ENCODE measurements at regions not wholly inside any gene's neighbourhood (a gene's known extent, or its start where the extent isn't known, plus 50 kb on each side); places are given as distances from the start of the nearest gene placed in this dataset.
"Not testable (repeated sequence)": the region's sequence is repeated elsewhere in the genome, so short reads cannot be mapped to it uniquely, and the experiment has no call there.

DNA sequence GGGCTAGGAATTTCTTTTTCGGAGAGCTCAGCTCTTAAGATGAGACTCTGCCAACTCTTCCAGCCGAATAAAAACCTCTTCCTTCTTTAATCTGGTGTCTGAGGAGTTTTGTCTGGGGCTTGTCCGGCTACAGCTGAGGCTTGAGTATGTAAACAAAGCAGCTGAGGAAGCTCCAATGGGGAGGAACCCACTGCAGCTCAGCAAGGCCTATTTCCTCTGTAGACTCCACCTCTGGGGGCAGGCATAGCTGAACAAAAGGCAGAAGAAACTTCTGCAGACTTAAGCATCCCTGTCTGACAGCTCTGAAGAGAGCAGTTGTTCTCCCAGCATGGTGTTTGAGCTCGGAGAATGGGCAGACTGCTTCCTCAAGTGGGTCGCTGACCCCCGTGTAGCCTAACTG lies 838.7 kb downstream of the CCDC85A start:
- TF ChIP-seq, protein P1, sequence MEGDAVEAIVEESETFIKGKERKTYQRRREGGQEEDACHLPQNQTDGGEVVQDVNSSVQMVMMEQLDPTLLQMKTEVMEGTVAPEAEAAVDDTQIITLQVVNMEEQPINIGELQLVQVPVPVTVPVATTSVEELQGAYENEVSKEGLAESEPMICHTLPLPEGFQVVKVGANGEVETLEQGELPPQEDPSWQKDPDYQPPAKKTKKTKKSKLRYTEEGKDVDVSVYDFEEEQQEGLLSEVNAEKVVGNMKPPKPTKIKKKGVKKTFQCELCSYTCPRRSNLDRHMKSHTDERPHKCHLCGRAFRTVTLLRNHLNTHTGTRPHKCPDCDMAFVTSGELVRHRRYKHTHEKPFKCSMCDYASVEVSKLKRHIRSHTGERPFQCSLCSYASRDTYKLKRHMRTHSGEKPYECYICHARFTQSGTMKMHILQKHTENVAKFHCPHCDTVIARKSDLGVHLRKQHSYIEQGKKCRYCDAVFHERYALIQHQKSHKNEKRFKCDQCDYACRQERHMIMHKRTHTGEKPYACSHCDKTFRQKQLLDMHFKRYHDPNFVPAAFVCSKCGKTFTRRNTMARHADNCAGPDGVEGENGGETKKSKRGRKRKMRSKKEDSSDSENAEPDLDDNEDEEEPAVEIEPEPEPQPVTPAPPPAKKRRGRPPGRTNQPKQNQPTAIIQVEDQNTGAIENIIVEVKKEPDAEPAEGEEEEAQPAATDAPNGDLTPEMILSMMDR (IDR thresholded peaks at IDR 0.05; ENCODE audit: unreplicated experiment) = no peak
- no peak for DNase-seq (ENCODE audit: low spot score)
- no peaks in the 10 kb centered on the region for H3K27me3 Mint-ChIP-seq (ENCODE audit: unreplicated experiment)
- H3K4me3 Mint-ChIP-seq (ENCODE audit: unreplicated experiment) = no peak overlapping the region
- H3K4me1 Mint-ChIP-seq (ENCODE audit: unreplicated experiment) = no peaks in the 10 kb centered on the region
- no peaks in the 10 kb centered on the region for H3K36me3 Mint-ChIP-seq (ENCODE audit: low read depth, unreplicated experiment)
- peaks cover 4% of the 10 kb centered on the region for H3K9me3 Mint-ChIP-seq (ENCODE audit: unreplicated experiment)
- no peak overlapping the region for H3K27ac Mint-ChIP-seq (ENCODE audit: unreplicated experiment)

DNA sequence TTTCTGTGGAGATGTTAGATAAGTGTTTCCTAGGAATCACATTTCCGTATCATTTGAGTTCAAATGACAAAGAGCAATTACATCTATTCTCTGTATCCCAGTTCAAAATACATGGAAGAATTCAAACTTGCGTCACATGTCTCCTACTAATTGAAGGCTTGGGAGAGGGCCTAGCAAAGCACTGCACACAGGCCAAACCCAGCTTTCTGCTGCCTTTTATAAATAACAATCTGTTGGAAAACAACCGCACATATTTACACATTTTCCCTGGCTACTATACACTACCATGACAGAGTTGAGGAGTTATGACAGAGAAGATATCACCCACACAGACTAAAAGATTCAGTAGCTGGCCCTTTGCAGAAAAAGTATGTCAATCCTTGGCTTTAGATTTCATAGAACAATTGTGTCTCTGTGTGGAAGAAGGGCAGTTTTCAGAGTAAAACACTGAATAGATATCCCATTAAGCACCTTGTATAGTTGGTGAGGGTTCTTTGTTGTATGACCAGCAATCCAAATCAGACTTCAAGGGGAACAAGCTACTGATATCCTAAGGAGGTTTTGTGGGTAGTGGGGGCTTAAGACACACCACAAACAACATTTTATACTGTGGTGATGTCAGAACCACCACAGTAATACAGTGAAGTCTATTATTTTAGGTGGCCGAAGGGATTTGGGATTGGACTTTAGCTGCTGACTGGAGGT lies 861.3 kb downstream of the CCDC85A start:
- H3K36me3 Mint-ChIP-seq (ENCODE audit: low read depth, unreplicated experiment) = no peaks in the 10 kb centered on the region
- no peak overlapping the region for H3K27ac Mint-ChIP-seq (ENCODE audit: unreplicated experiment)
- no peak for DNase-seq (ENCODE audit: low spot score)
- peaks cover 12% of the 10 kb centered on the region for H3K4me1 Mint-ChIP-seq (ENCODE audit: unreplicated experiment)
- no peaks in the 10 kb centered on the region for H3K27me3 Mint-ChIP-seq (ENCODE audit: unreplicated experiment)
- H3K4me3 Mint-ChIP-seq (ENCODE audit: unreplicated experiment) = no peak overlapping the region
- TF ChIP-seq, protein P1 (IDR thresholded peaks at IDR 0.05; ENCODE audit: unreplicated experiment) = no peak
- H3K9me3 Mint-ChIP-seq (ENCODE audit: unreplicated experiment) = no peaks in the 10 kb centered on the region

DNA sequence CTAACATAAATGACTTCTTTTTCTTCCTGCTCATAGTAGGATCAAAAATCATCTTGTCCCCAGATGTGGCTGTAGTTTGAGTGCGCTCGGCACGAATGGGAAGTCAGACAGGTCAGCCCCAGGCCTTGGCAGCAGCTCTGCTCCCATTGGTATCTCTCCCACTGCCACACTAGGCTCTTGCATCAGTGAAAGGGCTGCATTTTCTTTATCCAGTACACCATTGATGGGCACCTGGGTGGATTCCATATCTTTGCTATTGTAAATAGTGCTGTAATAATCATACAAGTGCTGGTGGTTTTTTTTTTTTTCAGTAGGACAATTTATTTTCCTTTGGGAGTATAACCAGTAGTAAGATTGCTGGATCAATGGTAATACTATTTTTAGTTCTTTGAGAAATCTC lies 865.5 kb downstream of the CCDC85A start:
- peaks cover 12% of the 10 kb centered on the region for H3K4me1 Mint-ChIP-seq (ENCODE audit: unreplicated experiment)
- H3K27ac Mint-ChIP-seq (ENCODE audit: unreplicated experiment) = no peak overlapping the region
- DNase-seq (ENCODE audit: low spot score) = no peak
- H3K9me3 Mint-ChIP-seq (ENCODE audit: unreplicated experiment) = no peaks in the 10 kb centered on the region
- no peaks in the 10 kb centered on the region for H3K36me3 Mint-ChIP-seq (ENCODE audit: low read depth, unreplicated experiment)
- H3K27me3 Mint-ChIP-seq (ENCODE audit: unreplicated experiment) = no peaks in the 10 kb centered on the region
- TF ChIP-seq, protein P1 (IDR thresholded peaks at IDR 0.05; ENCODE audit: unreplicated experiment) = no peak
- H3K4me3 Mint-ChIP-seq (ENCODE audit: unreplicated experiment) = no peak overlapping the region

DNA sequence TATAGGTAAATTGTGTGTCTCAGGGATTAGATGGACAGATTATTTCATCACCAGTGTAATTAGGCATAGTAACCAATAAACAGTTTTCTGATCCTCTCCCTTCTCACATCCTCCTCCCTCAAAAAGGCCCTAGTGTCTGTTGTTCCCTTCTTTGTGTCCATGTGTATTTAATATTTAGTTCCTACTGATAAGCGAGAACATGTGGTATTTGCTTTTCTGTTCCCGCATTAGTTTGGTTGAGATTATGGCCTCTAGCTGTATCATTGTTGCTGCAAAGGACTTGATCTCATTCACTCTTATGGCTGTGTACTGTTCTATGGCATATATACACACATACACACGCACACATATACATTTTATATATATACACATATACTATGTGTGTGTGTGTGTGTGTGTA lies 866.2 kb downstream of the CCDC85A start:
- Mint-ChIP-seq H3K36me3 (ENCODE audit: low read depth, unreplicated experiment) (no peaks in the 10 kb centered on the region), H3K27me3 (ENCODE audit: unreplicated experiment) (no peaks in the 10 kb centered on the region), H3K4me1 (ENCODE audit: unreplicated experiment) (peaks cover 12% of the 10 kb centered on the region), H3K9me3 (ENCODE audit: unreplicated experiment) (no peaks in the 10 kb centered on the region), H3K27ac (ENCODE audit: unreplicated experiment) (no peak overlapping the region), H3K4me3 (ENCODE audit: unreplicated experiment) (no peak overlapping the region)
- TF ChIP-seq, protein P1 (IDR thresholded peaks at IDR 0.05; ENCODE audit: unreplicated experiment) = no peak
- DNase-seq (ENCODE audit: low spot score) = no peak

DNA sequence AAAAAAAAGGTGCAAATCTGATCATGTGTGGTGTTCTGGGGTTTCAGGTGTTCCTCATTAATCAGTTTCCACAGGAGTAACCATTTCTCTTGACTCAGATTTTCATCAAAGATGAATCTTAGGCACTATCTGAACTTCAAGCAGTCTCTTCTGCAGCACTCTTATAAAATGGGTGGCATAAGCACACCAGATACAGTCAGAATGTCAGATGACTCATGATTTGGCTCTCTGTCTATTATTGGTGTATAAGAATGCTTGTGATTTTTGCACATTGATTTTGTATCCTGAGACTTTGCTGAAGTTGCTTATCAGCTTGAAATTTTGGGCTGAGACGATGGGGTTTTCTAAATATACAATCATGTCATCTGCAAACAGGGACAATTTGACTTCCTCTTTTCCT lies 882.5 kb downstream of the CCDC85A start:
- not testable (repeated sequence) for H3K36me3 Mint-ChIP-seq (ENCODE audit: low read depth, unreplicated experiment); H3K27me3 Mint-ChIP-seq (ENCODE audit: unreplicated experiment); DNase-seq (ENCODE audit: low spot score); H3K4me3 Mint-ChIP-seq (ENCODE audit: unreplicated experiment); H3K27ac Mint-ChIP-seq (ENCODE audit: unreplicated experiment); H3K9me3 Mint-ChIP-seq (ENCODE audit: unreplicated experiment); H3K4me1 Mint-ChIP-seq (ENCODE audit: unreplicated experiment)
